H1 (cell line): ENCODE measurements at regions not wholly inside any gene's neighbourhood (a gene's known extent, or its start where the extent isn't known, plus 50 kb on each side); places are given as distances from the start of the nearest gene placed in this dataset.

ENCODE experiments used
- CTCF ChIA-PET: fragments of 300-600 bp; sonication (Branson Sonifier 250); formaldehyde crosslinking; loops from one replicate; lab custom pipeline; 2021; ENCODE audit not compliant: partially characterized antibody; lab: Charles Lee
- POLR2A ChIA-PET: fragments of 300-600 bp; sonication (Branson Sonifier 250); formaldehyde crosslinking; loops from one replicate; lab custom pipeline; 2021; ENCODE audit warnings: inconsistent platforms; ENCODE audit not compliant: partially characterized antibody; lab: Charles Lee
- DNase-seq, 2 experiments: peaks; one replicate each; pipeline versions ENCODE4 v3.0.0 to v3.0.0-alpha.2; 2010 to 2022; ENCODE audit warnings: low spot score in 2 of 2, low read depth in 1 of 2, mixed read lengths in 1 of 2
- FAIRE-seq: peaks from 2 replicates; lab custom pipeline; 2011; peaks lifted over from hg19 to GRCh38; lab: Jason Lieb, UNC
- H2AFZ ChIP-seq: 2 replicates; pipeline ENCODE4 v1.8.1; 2012; ENCODE audit warnings: low read length, inconsistent platforms
- H2AK5ac ChIP-seq: 2 replicates; pipeline ENCODE4 v1.6.1; 2013; ENCODE audit warnings: low read depth, low read length
- H2BK120ac ChIP-seq: replicated peaks from 2 replicates; pipeline ENCODE3; 2013; ENCODE audit warnings: low read depth, low read length, inconsistent platforms
- H2BK12ac ChIP-seq: 2 replicates; pipeline ENCODE4 v1.6.1; 2013; ENCODE audit warnings: low read depth, low read length
- H2BK15ac ChIP-seq: 2 replicates; pipeline ENCODE4 v1.6.1; 2013; ENCODE audit warnings: low read length
- H2BK20ac ChIP-seq: 2 replicates; pipeline ENCODE4 v1.6.1; 2013; ENCODE audit warnings: low read length
- H2BK5ac ChIP-seq: 2 replicates; pipeline ENCODE4 v1.6.1; 2013; ENCODE audit warnings: low read depth, low read length
- H3K14ac ChIP-seq: 2 replicates; pipeline ENCODE4 v1.6.1; 2013; ENCODE audit warnings: inconsistent platforms; ENCODE audit not compliant: insufficient read length
- H3K18ac ChIP-seq: 2 replicates; pipeline ENCODE4 v1.6.1; 2013; ENCODE audit warnings: low read length; ENCODE audit errors: extremely low read depth
- H3K23ac ChIP-seq: 2 replicates; pipeline ENCODE4 v1.6.1; 2013; ENCODE audit warnings: inconsistent platforms; ENCODE audit not compliant: insufficient read length
- H3K23me2 ChIP-seq: 2 replicates; pipeline ENCODE4 v1.6.1; 2013; ENCODE audit warnings: low read depth, low read length
- H3K27ac ChIP-seq: 2 replicates; pipeline ENCODE4 v1.6.1; 2011; ENCODE audit warnings: low read depth, low read length, inconsistent platforms
- H3K27me3 ChIP-seq, 4 experiments: replicated peaks in 1 of 4; 1 replicate in 1 of 4; 2 replicates in 3 of 4; pipeline versions ENCODE4 v1.6.1 to v1.8.1; 2011 to 2013; ENCODE audit warnings: low read length in 3 of 4, mild to moderate bottlenecking in 3 of 4, inconsistent platforms in 2 of 4, mixed read lengths in 2 of 4, moderate library complexity in 1 of 4; ENCODE audit not compliant: control insufficient read depth in 3 of 4, insufficient read depth in 3 of 4; ENCODE audit errors: extremely low read depth in 1 of 4
- H3K36me3 ChIP-seq, 4 experiments: 2 replicates each; pipeline versions ENCODE4 v1.6.1 to v1.8.1; 2011 to 2013; ENCODE audit warnings: mild to moderate bottlenecking in 4 of 4, low read length in 3 of 4, moderate library complexity in 2 of 4, control low read depth in 1 of 4, inconsistent platforms in 1 of 4; ENCODE audit not compliant: insufficient read depth in 4 of 4, control insufficient read depth in 2 of 4
- H3K4ac ChIP-seq: replicated peaks from 2 replicates; pipeline ENCODE3; 2013; ENCODE audit warnings: low read length, low read depth, mixed read lengths, inconsistent platforms; ENCODE audit not compliant: insufficient read length
- H3K4me1 ChIP-seq, 4 experiments: replicated peaks in 1 of 4; 1 replicate in 1 of 4; 2 replicates in 3 of 4; pipeline versions ENCODE4 v1.6.1 to v1.8.1; 2011 to 2013; ENCODE audit warnings: low read length in 3 of 4, inconsistent platforms in 2 of 4, mixed read lengths in 1 of 4; ENCODE audit not compliant: insufficient read depth in 4 of 4, control insufficient read depth in 3 of 4
- H3K4me2 ChIP-seq, 2 experiments: 2 replicates each; pipeline versions ENCODE4 v1.6.1 to v1.8.1; 2011 to 2013; ENCODE audit warnings: low read depth in 2 of 2, low read length in 2 of 2, control low read depth in 1 of 2, inconsistent platforms in 1 of 2, mild to moderate bottlenecking in 1 of 2; ENCODE audit not compliant: insufficient read depth in 1 of 2
- H3K4me3 ChIP-seq, 4 experiments: fragments of 200-600, 300-600 bp in 1 of 4; sonication (generic), shearing (Covaris generic), sonication (Bioruptor Twin) in 1 of 4; 2 replicates each; pipeline versions ENCODE4 v1.5.1 to v1.8.1; 2011 to 2016; ENCODE audit warnings: low read length in 4 of 4, low read depth in 3 of 4, control low read depth in 2 of 4, inconsistent platforms in 2 of 4, mild to moderate bottlenecking in 2 of 4, mixed read lengths in 1 of 4, moderate library complexity in 1 of 4; ENCODE audit not compliant: insufficient read depth in 2 of 4; ENCODE audit errors: extremely low read depth in 1 of 4
- H3K56ac ChIP-seq: replicated peaks from 2 replicates; pipeline ENCODE3; 2013; ENCODE audit warnings: low read depth, mild to moderate bottlenecking, mixed read lengths, low read length, inconsistent platforms; ENCODE audit not compliant: insufficient read length
- H3K79me1 ChIP-seq: 2 replicates; pipeline ENCODE4 v1.6.1; 2013; ENCODE audit warnings: low read depth, low read length, control low read depth
- H3K79me2 ChIP-seq, 2 experiments: 2 replicates each; pipeline versions ENCODE4 v1.6.1 to v1.8.1; 2012 to 2013; ENCODE audit warnings: low read length in 2 of 2, mild to moderate bottlenecking in 2 of 2, inconsistent platforms in 1 of 2; ENCODE audit not compliant: insufficient read depth in 2 of 2, control insufficient read depth in 1 of 2
- H3K9ac ChIP-seq, 4 experiments: replicated peaks in 1 of 4; 1 replicate in 1 of 4; 2 replicates in 3 of 4; pipeline versions ENCODE4 v1.6.1 to v1.8.1; 2011 to 2013; ENCODE audit warnings: low read depth in 3 of 4, low read length in 3 of 4, control low read depth in 2 of 4, mild to moderate bottlenecking in 2 of 4, moderate library complexity in 2 of 4, inconsistent platforms in 1 of 4; ENCODE audit errors: extremely low read depth in 1 of 4
- H3K9me3 ChIP-seq, 2 experiments: 2 replicates each; pipeline versions ENCODE4 v1.6.1 to v1.8.1; 2012 to 2013; ENCODE audit warnings: mild to moderate bottlenecking in 2 of 2, moderate library complexity in 2 of 2, control low read depth in 1 of 2, inconsistent platforms in 1 of 2, low read depth in 1 of 2, low read length in 1 of 2, mixed read lengths in 1 of 2; ENCODE audit not compliant: insufficient read depth in 2 of 2
- H4K20me1 ChIP-seq, 2 experiments: replicated peaks in 1 of 2; 2 replicates each; pipeline versions ENCODE3 to v1.8.1; 2011 to 2013; ENCODE audit warnings: inconsistent platforms in 2 of 2, low read length in 2 of 2, mild to moderate bottlenecking in 1 of 2; ENCODE audit not compliant: insufficient read depth in 2 of 2, control insufficient read depth in 1 of 2
- H4K5ac ChIP-seq: 2 replicates; pipeline ENCODE4 v1.6.1; 2013; ENCODE audit warnings: low read length, low read depth, mixed read lengths, inconsistent platforms; ENCODE audit not compliant: insufficient read length
- H4K8ac ChIP-seq: 2 replicates; pipeline ENCODE4 v1.8.0; 2013; ENCODE audit warnings: mild to moderate bottlenecking, moderate library complexity, low read length, inconsistent platforms; ENCODE audit not compliant: insufficient read depth; ENCODE audit errors: extremely low read depth
- H4K91ac ChIP-seq: replicated peaks from 2 replicates; pipeline ENCODE3; 2013; ENCODE audit warnings: low read length, mixed read lengths, inconsistent platforms; ENCODE audit not compliant: insufficient read length
- WGBS, 2 experiments: shearing (Covaris generic) in 1 of 2; methylation state at CpG; one replicate each; pipeline versions ENCODE4 v1.1.6 to v1.1.7; 2013 to 2015; ENCODE audit warnings: low lambda C conversion rate in 2 of 2, mixed read lengths in 2 of 2, inconsistent platforms in 1 of 2, low coverage in 1 of 2, missing lambda C conversion rate in 1 of 2; ENCODE audit not compliant: insufficient replicate concordance in 2 of 2, insufficient coverage in 1 of 2, insufficient read length in 1 of 2; ENCODE audit errors: extremely low coverage in 1 of 2, missing lambda C conversion rate in 1 of 2; 5-methylcytosine and 5-hydroxymethylcytosine counted together

DNA sequence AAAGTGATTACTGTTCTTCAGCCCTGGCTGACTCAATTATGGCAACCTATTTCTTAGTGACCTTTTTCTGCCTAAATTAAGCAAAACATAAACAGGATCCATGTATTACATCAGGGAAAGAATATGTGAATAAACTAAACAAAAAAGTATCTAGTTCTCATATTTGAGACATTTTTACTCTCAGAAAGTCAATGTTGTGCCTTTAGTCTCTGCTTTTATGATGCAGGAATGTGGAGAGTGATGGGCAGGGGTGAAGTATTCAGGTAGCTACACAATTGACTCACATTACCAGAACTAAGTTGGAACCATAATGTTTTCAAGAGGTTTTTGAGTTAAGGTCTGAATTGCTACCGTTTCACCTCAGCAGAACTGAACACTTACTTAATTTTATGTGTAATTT, 462.7 kb upstream of the CXADR start:
- Histone ChIP-seq H3K27me3 (no peaks in the 10 kb centered on the region), H4K91ac (no peak overlapping the region), H2BK120ac (no peak overlapping the region), H3K4me1 (peaks cover 0 to 14% (median 4%) of the 10 kb centered on the region in 4 experiments; a peak in 5 of 7 replicates), H3K4ac (no peak overlapping the region), H3K4me2 (peak overlapping the region in 1 of 2 experiments; percentile 37; a peak in 2 of 4 replicates), H2BK20ac (no peak overlapping the region), H2AK5ac (no peak overlapping the region), H3K23ac (no peak overlapping the region), H4K20me1 (no peaks in the 10 kb centered on the region), H2BK15ac (no peak overlapping the region), H2BK5ac (no peak overlapping the region), H3K79me1 (no peaks in the 10 kb centered on the region), H3K18ac (no peak overlapping the region), H3K27ac (no peak overlapping the region), H3K36me3 (peaks cover 0 to 3% (median 0%) of the 10 kb centered on the region in 4 experiments; a peak in 1 of 8 replicates), H3K9ac (no peak overlapping the region), H4K8ac (no peak overlapping the region), H4K5ac (peak overlapping the region; percentile 72), H3K23me2 (no peaks in the 10 kb centered on the region), H3K56ac (no peak overlapping the region), H3K14ac (no peak overlapping the region), H2AFZ (no peak overlapping the region), H2BK12ac (no peak overlapping the region), H3K4me3 (no peak overlapping the region; a peak in 1 of 8 replicates), H3K79me2 (no peaks in the 10 kb centered on the region), H3K9me3 (peaks cover 0 to 2% of the 10 kb centered on the region in 2 experiments; a peak in 1 of 4 replicates)
- 71% methylated on average over 1 of the region's 1 CpG; no CpG with 5 or more reads in 1 of the 2 experiments for WGBS, 2 experiments
- CTCF ChIA-PET = no interaction called here
- DNase-seq (no peak), FAIRE-seq (no peak)
- POLR2A ChIA-PET = no interaction called here
